Upper lobe of right lung (tissue), 1 donor: ENCODE measurements at regions not wholly inside any gene's neighbourhood (a gene's known extent, or its start where the extent isn't known, plus 50 kb on each side); places are given as distances from the start of the nearest gene placed in this dataset.

ENCODE experiments used
- ATAC-seq: fragments of 200-7000 bp; cut with Tn5 transposase; one replicate; pipeline ENCODE4 v1.9.1; 2020; ENCODE audit warnings: mild to moderate bottlenecking, moderate library complexity
- DNase-seq: peaks from one replicate; pipeline ENCODE4 v3.0.0-alpha.2; 2020
- H3K27ac ChIP-seq: fragments of 200-600 bp; one replicate; pipeline ENCODE4 v1.8.0; 2022
- H3K27me3 ChIP-seq: fragments of 200-600 bp; one replicate; pipeline ENCODE4 v1.8.0; 2022; ENCODE audit warnings: mild to moderate bottlenecking
- H3K36me3 ChIP-seq: fragments of 200-600 bp; one replicate; pipeline ENCODE4 v1.8.0; 2022
- H3K4me1 ChIP-seq: fragments of 200-600 bp; one replicate; pipeline ENCODE4 v1.8.0; 2022
- H3K4me3 ChIP-seq: fragments of 200-600 bp; one replicate; pipeline ENCODE4 v1.8.0; 2022; ENCODE audit warnings: mild to moderate bottlenecking
- H3K9me3 ChIP-seq: fragments of 200-600 bp; one replicate; pipeline ENCODE4 v1.8.0; 2022
- CTCF ChIP-seq: fragments of 200-600 bp; IDR thresholded peaks from one replicate; pipeline ENCODE4 v1.8.0; 2022; ENCODE audit warnings: antibody characterized with exemption
- intact Hi-C: fragments of 100-400 bp; cut with DNase I; formaldehyde crosslinking; loops from one replicate; pipeline ENCODE4 v1.11.0; 2022
- donor health status: DM: no; HTN: yes; CAD: no; lungs with severe emphysema.

GRCh38 chr1:208665936-208666335 is 421.8 kb upstream of the PLXNA2 start:
- Histone ChIP-seq H3K36me3 (no peaks in the 10 kb centered on the region), H3K9me3 (no peaks in the 10 kb centered on the region), H3K27me3 (no peaks in the 10 kb centered on the region), H3K4me1 (no peaks in the 10 kb centered on the region), H3K4me3 (no peak overlapping the region), H3K27ac (no peak overlapping the region)
- TF ChIP-seq CTCF: no peak
- no peak for ATAC-seq
- no peak for DNase-seq
- intact Hi-C loops: no loop called here

- H3K27ac ChIP-seq: no peak overlapping the region
- H3K27me3 ChIP-seq: no peaks in the 10 kb centered on the region
- intact Hi-C loops: no loop called here
- TF ChIP-seq CTCF: no peak
- ATAC-seq (peak; percentile 33), DNase-seq (no peak)
- no peak overlapping the region for H3K4me3 ChIP-seq
- no peaks in the 10 kb centered on the region for H3K4me1 ChIP-seq
- H3K9me3 ChIP-seq: no peaks in the 10 kb centered on the region
- H3K36me3 ChIP-seq: no peaks in the 10 kb centered on the region
Measured at GRCh38 chr1:208668991-208669390, 424.8 kb upstream of the PLXNA2 start.

- Histone ChIP-seq H3K27me3 (no peaks in the 10 kb centered on the region), H3K4me3 (no peak overlapping the region), H3K4me1 (no peaks in the 10 kb centered on the region), H3K27ac (no peak overlapping the region), H3K9me3 (no peaks in the 10 kb centered on the region), H3K36me3 (no peaks in the 10 kb centered on the region)
- TF ChIP-seq CTCF: no peak
- DNase-seq (no peak), ATAC-seq (no peak)
- intact Hi-C loops: no loop called here
Measured at GRCh38 chr1:208670778-208671177, 426.6 kb upstream of the PLXNA2 start.

GRCh38 chr1:208681878-208682663 is 437.9 kb upstream of the PLXNA2 start:
- DNase-seq (no peak), ATAC-seq (no peak)
- no peak for TF ChIP-seq CTCF
- Histone ChIP-seq H3K27me3 (no peaks in the 10 kb centered on the region), H3K4me1 (no peaks in the 10 kb centered on the region), H3K9me3 (no peaks in the 10 kb centered on the region), H3K4me3 (no peak overlapping the region), H3K27ac (no peak overlapping the region), H3K36me3 (no peaks in the 10 kb centered on the region)
- intact Hi-C loops: no loop called here

- ATAC-seq (no peak), DNase-seq (no peak)
- Histone ChIP-seq H3K27me3 (no peaks in the 10 kb centered on the region), H3K27ac (no peak overlapping the region), H3K4me3 (no peak overlapping the region), H3K9me3 (no peaks in the 10 kb centered on the region), H3K4me1 (no peaks in the 10 kb centered on the region), H3K36me3 (no peaks in the 10 kb centered on the region)
- TF ChIP-seq CTCF: no peak
- intact Hi-C loops: no loop called here
Measured at GRCh38 chr1:208682664-208683013, 438.5 kb upstream of the PLXNA2 start.

GRCh38 chr1:208683141-208683540 is 439.0 kb upstream of the PLXNA2 start:
- intact Hi-C loops: no loop called here
- Histone ChIP-seq H3K9me3 (no peaks in the 10 kb centered on the region), H3K27ac (no peak overlapping the region), H3K36me3 (no peaks in the 10 kb centered on the region), H3K4me1 (no peaks in the 10 kb centered on the region), H3K27me3 (no peaks in the 10 kb centered on the region), H3K4me3 (no peak overlapping the region)
- DNase-seq: no peak
- TF ChIP-seq CTCF: no peak
- ATAC-seq: no peak
